RPMI8226 (cell line): ENCODE measurements at regions not wholly inside any gene's neighbourhood (a gene's known extent, or its start where the extent isn't known, plus 50 kb on each side); places are given as distances from the start of the nearest gene placed in this dataset.
"Not testable (repeated sequence)": the region's sequence is repeated elsewhere in the genome, so short reads cannot be mapped to it uniquely, and the experiment has no call there.

Experiments
- DNase-seq: peaks from one replicate; pipeline ENCODE4 v3.0.0-alpha.2; 2015

DNA sequence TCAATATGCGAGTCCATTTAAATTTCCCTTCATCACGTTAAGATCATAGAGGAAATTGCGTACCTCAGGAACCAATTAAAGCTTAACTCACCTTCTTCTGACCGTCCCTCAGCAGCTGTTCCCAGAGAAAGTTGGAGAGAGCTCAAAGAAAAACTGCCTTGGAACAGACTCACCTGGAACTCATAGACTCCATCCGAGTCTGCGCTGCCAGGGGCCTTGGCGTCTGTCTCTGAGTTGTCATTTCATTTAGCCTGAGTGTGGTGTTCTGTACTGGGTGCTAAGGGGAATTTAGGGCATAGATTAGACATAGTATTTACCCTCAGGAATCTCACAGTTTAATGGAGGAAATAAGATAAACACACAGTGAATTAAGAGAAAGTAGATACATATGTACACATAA is 892.7 kb downstream of the TLE1 start:
- DNase-seq, result no peak

DNA sequence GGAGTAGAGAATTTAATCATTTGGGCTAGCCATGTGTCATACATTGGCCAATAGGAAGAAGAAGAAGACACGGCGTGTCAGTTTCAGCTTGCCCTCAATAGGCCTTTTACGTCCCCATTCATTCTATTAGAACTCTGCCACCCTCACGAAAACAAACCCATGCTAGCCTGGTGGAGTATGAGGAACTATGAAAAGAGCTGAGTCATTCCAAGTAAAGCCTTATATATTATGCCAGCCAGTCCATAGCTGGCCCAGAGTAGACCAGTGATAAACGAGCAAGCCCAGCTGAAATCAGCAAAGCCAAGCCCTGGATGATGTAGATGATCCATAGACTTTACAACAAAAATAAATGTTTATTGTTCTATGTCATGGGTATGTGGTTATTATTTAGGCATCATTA is 895.1 kb downstream of the TLE1 start:
- DNase-seq, result no peak

DNA sequence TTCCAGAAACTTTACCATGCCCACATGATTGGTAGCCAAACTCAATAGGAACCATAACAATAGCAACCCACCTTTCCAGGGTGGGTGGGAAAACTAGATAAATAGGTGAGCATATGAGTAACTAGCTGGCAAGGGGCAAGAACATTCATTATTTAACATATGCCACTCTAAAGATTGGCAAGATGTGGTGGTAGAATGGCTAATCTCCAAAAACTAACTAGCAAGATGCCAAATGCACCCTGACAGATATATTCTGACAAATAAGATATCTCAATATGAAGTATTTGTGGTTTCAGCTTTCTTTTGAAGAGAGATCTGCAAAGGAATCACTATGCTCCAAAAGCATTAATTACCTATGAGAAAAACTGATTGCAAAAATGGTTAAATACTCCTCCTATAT is 895.6 kb downstream of the TLE1 start:
- no peak for DNase-seq

DNA sequence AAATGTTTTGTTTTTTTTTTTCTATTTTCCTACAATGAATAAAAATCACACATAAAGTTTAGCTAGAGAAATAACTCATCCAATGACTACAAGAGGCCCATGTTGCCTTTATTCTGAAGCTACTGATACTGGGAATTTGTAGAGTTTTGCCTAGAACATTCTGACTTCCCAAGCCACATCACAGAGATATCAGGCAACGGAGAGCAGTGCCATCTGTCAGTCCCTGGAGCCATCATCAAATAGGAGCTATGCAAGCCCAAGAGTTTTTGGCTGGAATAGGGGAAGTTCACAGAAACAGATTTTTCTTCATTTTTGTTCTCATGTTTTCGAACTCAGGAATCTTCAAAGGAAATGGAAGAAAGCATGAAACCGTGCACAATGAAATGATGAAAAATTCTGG is 896.6 kb downstream of the TLE1 start:
- DNase-seq, result no peak

DNA sequence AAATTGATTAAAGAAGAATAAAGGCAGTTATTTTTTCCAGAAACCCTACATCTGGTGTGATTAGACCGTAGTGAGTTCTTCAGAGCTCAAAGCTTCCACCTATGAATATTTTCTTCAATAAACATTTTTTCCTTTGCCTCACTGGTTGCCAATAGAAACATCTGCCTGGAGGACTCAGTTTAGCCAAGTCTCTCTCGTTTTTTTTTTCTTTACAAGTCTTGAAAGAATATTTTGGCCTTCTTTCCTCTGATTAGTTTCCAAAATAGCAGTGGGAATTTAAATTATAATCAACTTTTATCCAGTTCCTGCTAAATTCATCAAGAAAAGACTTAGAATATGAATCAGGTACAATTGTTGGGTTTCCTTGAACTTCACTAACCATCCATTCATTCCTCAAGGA is 897.5 kb downstream of the TLE1 start:
- DNase-seq, result no peak

DNA sequence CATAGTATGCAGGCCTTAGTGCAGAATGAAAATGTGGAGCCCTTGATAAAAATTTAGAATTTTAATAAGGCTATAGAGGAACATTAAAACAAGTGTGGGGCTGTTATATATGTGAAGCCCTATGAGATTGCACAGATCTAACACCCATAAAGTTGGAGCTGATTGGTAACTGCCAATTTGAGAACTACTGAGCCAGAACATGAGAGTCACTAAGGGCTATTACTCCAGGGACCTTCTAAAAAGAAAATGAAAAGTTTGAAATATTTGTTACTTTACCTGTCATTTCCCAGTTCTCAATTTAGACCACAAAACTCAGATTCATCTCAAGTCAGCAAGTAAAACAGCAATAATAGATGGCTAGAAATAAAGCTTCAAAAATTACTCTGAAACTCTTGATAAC is 898.6 kb downstream of the TLE1 start:
- DNase-seq, result no peak

DNA sequence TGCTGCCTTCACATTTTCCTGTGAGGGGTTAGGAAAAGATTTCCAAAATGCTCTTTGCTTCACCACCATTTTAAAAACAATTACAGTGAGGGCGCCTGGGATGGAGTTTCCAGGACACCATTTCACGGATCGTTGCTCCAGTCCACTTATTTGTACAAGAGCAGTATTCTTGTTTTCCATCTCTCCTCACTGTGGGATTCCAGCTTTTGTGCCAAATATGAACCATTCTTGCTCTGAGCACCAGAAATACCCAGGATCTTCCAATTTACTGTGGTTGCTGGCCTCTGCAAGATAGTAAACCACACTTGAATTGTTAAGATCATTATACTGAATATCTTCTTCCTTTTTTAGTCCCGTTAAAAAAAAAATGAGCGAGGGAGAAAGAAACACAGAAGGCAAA is 899.5 kb downstream of the TLE1 start:
- no peak for DNase-seq

DNA sequence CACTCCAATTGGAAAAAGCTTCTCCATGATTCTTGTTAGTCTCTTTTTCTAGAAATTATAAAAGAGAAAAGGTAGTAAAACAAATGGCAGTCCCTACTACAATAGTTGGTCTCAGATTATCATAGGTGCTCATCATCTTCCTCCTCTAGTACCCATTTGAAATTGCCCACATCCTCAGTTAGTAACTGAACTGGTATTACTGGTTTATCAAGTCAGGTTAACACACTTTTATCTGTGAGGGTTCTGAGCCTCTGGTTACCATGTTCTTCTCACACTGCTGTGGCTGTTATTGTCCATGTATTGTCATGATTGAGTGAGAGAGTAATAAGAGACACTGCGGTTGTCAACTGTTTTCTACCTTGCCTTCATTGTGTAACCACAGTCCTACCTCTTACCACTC is 901.7 kb downstream of the TLE1 start:
- DNase-seq, result no peak

DNA sequence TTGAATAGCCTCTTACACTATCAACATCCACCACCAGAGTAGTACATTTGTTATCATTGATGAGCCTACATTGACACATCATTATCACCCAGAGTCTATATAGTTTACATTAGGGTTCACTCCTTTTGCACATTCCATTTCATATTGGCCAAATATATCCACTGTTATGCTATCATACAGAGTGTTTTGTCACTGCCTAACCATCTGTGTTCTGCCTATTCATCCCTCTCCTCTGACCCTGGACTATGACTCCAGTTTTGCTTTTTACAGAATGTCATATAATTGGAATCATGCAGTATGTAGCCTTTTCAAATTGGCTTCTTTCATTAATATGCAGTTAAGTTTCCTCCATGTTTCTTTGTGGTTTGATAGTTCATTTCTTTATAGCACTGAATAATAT is 904.7 kb downstream of the TLE1 start:
- no peak for DNase-seq

DNA sequence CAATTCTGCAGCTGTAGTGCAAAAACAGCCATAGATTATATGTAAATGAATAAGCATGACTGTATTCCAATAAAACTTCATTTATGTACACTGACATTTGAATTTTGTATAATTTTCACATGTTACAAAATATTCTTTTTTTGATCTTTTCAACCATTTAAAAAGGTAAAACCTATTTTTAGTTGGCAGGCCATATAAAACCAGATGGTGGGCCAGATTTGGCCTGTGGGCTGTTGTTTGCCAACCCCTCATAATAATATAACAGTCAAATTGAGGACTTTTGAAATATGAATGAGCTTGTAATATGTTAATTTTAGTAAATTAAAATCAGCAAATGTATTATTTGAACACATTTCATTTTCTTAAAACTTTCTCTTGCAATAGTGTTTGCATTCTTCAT is 913.4 kb downstream of the TLE1 start:
- DNase-seq, result no peak

DNA sequence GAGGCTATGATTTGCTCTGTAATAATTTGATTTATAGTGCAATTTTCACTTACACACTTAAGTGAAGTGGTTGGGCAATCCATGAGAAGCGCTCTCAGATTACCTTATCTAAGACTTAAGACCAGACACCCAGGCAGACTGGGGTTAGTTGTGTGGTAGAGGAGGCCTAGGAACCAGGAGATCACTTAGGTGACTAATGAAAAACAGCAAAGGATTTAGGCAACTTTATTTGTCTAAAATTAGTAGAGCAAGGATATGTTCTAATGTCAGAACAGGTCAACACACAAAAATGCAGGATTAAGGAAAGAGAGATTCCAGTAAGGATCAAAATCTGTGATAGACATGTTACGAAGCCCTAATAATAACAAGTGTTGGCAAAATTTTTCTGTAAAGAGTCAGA is 913.8 kb downstream of the TLE1 start:
- DNase-seq, result no peak

DNA sequence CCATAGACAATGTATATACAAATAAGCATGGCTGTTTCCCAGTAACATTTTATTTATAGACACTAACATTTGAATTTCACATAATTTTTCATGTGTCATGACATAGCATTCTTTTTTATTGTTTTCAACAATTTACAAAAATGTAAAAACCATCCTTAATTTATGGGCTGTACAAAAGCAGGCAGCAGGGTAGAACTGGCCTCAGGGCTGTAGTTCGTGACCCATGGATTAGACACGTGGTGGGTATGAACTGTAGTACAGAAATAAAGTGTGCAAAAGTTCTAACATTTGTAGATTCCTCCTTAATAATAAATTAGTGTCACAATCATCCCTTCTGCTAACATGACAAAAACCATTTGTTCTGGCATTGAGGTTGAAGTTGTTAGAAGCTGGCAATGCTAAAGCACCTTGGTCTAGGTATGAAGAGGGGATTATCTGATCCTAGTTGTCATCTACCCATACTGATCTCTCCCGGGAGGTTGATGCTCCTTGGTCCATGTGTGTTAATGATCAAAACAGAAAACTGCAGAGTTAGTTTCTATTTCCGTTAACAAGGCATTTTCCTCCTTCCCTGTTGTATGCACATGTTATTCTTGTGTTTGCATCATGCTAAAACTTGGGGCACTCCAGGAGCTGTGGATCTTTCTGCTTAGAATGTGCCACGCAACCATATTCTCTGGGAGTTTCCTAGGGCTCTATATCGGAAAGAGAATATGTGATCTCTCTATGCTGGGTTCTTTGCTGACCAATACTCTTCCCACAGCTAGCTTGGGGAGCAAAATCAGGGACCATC is 917.6 kb downstream of the TLE1 start:
- DNase-seq, result no peak

DNA sequence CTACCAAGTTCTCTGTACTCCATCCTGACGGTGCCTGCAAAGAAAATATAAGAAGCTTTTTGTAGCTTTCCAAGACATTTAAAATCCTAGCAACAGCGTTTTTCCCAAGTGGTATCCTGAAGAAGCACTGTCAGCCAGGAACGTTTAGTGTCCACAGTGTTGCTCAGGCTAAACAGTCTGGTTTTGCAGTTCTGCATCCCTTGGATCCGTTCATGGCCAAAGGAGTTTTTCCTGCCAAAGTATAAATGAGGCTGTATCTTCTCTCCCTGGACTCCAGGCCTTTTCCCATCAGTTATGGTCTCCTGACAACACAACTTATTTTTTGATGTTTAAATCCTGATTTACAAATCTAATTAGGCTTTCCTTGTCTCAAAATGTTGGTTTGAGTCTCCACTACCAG is 925.8 kb downstream of the TLE1 start:
- no peak for DNase-seq

DNA sequence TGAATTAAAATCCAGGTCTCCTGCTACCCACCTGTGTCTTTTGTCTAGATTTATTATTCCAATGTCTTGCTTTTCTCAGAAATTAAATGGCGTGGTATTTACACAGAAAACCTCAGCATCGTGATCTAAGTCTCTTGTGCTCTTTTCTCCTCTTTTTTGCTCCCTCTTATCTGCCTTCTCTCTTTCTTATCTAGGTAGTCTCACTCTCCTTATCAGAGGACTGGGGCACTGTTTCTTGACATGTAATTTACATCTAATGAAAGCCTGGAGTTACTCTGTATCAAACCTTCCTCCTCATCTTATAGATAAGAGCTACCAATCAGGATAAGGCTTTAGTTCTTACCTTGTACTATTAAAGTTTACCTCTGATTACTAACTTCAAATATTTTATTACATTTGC is 933.8 kb downstream of the TLE1 start:
- DNase-seq, result no peak

DNA sequence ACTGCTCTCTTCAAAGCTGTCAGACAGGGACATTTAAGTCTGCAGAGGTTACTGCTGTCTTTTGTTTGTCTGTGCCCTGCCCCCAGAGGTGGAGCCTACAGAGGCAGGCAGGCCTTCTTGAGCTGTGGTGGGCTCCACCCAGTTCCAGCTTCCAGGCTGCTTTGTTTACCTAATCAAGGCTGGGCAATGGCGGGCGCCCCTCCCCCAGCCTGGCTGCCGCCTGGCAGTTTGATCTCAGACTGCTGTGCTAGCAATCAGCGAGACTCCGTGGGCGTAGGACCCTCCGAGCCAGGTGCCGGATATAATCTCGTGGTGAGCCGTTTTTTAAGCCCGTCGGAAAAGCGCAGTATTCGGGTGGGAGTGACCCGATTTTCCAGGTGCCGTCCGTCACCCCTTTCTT is 942.3 kb downstream of the TLE1 start:
- not testable (repeated sequence) for DNase-seq

DNA sequence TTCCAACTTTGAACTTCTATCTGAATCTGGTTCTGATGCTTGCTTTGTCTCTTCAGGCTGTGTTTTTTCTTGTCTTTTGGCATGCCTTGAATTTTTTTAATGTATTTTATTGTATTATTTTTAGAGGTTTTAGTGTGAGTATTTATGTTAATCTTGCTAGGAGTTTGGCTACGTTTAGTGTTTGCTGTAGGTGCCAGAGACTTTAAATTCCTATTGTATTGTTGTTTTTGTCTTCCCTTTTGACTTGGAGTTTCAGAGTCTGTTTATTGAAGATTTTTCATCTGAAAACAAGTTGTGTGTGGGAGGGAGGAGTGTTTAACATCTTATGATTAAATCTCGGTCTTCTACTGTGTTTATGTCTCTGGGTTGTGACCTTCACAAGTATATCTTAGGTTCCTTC is 956.8 kb downstream of the TLE1 start:
- DNase-seq, result no peak

DNA sequence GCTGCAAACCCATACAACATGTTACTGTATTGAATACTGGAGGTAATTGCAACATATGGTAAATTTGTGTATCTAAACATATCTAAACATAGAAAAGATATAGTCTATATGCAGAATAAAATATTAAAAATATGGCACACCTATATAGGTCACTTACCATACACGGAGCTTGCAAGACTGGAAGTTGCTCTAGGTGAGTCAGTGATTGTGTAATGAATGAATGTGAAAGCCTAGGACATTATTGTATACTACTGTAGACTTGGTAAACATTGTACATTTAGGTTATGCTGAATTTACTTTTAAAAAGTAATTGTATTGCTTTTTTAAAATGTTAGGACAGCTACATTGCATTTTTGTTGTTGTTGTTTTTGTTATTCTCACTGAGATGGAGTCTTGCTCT is 968.8 kb downstream of the TLE1 start:
- no peak for DNase-seq

DNA sequence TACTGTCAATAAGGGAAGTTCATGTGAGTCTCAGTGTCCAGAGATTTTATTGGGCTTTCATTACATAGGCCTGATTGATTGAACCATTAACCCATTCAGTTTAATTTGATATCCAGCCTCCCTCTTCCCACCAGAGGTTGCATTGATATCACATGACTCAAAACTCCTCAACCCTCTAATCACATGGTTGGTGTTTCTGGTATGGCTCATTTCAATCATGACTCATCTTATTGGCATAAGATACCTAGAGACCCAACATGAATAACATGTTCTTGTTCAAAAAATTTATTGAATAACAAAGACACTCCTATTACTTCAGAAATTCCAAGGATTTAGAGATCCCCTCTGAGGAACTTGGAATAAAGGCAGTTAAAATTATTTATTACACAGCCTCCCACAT is 982.2 kb downstream of the TLE1 start:
- DNase-seq, result no peak

DNA sequence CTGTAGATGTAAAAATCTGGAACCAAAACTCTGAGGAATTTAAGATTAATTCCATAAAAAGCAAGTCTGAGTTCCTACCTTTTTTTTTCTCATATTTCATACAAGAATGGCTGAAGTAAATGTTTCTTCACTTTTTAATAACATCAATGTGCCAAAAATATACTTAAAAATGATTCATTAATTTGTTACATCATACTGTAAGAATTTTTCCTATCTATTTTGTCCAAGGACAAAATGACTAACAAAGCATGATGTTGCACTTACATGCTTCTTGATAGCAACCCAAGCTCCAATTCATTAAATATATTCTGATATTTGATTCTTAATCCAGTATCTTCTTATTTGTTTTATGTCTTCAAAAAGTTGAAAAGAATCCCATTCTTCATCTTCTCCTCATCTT is 988.3 kb downstream of the TLE1 start:
- no peak for DNase-seq

DNA sequence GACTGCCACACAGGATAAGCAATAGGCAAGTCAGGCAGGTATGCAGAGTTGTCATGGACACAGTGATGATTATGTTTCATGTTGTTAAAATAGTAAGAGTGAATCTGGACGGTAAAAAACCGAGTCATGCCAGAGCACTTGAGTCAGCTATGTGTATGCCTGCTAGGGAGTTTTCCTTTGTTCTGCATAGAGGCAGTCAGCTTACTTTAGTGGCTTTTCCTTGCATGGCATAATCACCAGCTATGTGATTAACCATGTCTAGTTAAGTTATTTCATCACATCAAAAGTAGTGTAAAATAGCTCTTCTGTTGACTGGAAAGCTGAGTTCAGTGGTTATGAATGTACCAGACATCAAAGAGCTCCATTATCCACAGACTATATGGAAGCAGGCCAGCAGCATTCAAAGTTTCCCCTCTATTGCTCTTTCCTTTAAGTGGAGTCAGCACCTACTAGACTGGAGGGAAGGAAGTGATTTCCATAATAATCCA is 989.8 kb downstream of the TLE1 start:
- DNase-seq, result no peak

DNA sequence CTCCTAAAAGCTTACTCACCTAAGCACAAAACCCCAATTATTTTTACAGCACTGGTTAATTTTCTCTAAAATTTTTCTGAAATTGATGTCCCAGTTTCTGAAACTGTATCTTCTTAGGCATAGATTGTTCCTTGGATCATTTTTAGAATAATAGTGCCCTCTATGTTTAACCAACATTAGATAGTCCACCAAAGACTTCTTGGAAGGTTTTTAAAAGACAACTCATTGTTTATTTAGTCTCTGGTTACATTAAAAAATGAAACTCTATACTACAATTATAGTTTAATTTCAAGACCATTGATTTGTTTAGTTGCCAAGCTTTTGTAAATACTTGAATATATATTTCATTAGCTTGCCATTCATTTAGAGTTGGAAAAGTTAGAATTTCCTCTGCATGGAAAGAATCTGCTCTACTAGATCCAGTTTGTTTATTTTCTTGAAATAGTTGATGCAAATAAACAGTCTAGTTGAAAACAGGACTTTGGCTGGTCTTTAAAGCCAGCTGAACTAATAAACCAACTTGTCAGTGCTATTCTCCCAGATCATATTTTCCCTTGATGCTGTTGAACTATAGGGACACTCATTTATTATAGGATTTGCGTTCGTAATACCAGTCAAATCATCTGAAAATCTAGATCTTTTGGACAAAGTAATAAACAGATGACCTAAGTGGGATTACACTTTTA is 990.5 kb downstream of the TLE1 start:
- DNase-seq, result no peak

DNA sequence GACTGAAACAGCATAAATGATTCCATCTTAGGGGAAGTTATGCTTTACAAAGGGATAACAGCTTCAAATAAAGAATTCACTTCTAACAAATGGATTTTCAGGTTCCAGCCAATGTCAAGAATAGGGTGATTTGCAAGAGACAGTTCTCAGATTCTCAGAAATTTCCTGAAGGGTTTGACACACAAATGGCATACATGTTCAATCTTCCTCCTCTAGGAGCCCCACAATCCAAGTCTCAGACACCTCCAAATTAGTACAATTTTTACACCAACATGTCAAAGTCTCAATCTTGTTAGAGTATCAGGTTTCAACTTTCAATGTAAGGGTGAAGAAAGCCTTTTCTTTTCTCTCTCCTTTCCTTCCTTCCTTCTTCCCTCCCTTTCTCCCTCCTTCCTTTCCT is 996.6 kb downstream of the TLE1 start:
- DNase-seq, result no peak

DNA sequence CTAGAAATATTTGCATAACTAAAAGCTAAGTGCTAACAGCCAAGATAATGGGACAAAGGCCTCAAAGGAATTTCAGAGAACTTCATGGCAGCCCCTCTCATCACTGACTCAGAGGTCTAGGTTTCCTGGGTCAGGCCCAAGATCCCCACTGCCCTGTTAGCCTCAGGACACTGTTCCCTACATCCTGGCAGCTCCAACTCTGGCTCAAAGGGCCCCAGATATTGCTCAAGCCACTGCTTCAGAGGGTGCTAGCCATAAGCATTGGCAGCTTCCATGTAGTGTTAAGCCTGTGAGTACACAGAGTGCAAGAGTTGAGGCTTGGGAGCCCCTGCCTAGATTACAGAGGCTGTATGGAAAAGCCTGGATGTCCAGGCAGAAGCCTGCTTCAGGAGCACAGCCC is 998.1 kb downstream of the TLE1 start:
- no peak for DNase-seq

DNA sequence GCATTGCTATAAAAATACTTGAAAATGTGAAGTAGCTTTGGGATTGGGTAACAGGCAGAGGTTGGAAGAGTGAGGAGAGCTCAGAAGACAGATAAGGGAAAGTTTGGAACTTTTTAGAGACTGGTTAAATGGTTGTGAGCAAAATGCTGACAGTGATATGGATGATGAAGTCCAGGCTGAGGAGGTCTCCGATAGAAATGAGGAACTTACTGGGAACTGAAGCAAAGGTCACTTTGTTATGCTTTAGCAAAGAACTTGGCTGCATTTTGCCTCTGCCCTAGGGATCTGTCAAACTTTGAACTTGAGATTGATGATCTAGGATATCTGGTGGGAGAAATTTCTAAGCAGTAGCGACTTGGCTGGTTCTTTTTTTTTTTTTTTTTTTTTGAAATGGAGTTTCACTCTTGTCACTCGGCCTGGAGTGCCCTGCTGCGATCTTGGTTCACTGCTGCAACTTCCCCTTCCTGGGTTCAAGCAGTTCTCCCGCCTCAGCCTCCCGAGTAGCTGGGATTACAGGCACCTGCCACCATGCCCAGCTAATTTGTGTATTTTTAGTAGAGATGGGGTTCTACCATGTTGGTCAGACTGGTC is 998.9 kb downstream of the TLE1 start:
- no peak for DNase-seq
